Type B pancreatic cell (in vitro differentiated cells): ENCODE measurements at regions not wholly inside any gene's neighbourhood (a gene's known extent, or its start where the extent isn't known, plus 50 kb on each side); places are given as distances from the start of the nearest gene placed in this dataset.

Experiments
- DNase-seq: peaks from one replicate; pipeline ENCODE4 v3.0.0; 2021; ENCODE audit warnings: mixed read lengths; ENCODE audit not compliant: unreplicated experiment; ENCODE audit errors: extremely low spot score
- H3K27ac Mint-ChIP-seq: 2 replicates; pipeline ENCODE4 v1.8.0; 2021; ENCODE audit warnings: mild to moderate bottlenecking, mixed read lengths
- H3K27me3 Mint-ChIP-seq: 2 replicates; pipeline ENCODE4 v1.8.0; 2021; ENCODE audit warnings: mixed read lengths
- H3K36me3 Mint-ChIP-seq: 2 replicates; pipeline ENCODE4 v1.8.0; 2021; ENCODE audit warnings: mixed read lengths
- H3K4me1 Mint-ChIP-seq: one replicate; pipeline ENCODE4 v1.8.0; 2021; ENCODE audit warnings: mixed read lengths; ENCODE audit not compliant: unreplicated experiment
- H3K4me3 Mint-ChIP-seq: 2 replicates; pipeline ENCODE4 v1.8.0; 2021; ENCODE audit warnings: mild to moderate bottlenecking, mixed read lengths
- H3K9me3 Mint-ChIP-seq: 2 replicates; pipeline ENCODE4 v1.8.0; 2021; ENCODE audit warnings: mixed read lengths
- CTCF ChIP-seq: fragments of 200-600 bp; sonication (generic); conservative IDR thresholded peaks from 2 replicates; pipeline ENCODE4 v1.5.0; 2021; ENCODE audit warnings: antibody characterized with exemption, mild to moderate bottlenecking

GRCh38 chr10:105681051-105681450 is 1040.0 kb downstream of the SORCS3 start:
- Mint-ChIP-seq H3K4me1 (no peaks in the 10 kb centered on the region), H3K4me3 (no peak overlapping the region), H3K27ac (no peak overlapping the region), H3K36me3 (no peaks in the 10 kb centered on the region), H3K27me3 (no peaks in the 10 kb centered on the region), H3K9me3 (peaks cover under 1% of the 10 kb centered on the region)
- no peak for DNase-seq
- no peak for TF ChIP-seq CTCF

GRCh38 chr10:105679781-105680180 is 1038.7 kb downstream of the SORCS3 start:
- Mint-ChIP-seq H3K27me3 (no peaks in the 10 kb centered on the region), H3K27ac (no peak overlapping the region), H3K36me3 (no peaks in the 10 kb centered on the region), H3K9me3 (no peaks in the 10 kb centered on the region), H3K4me3 (no peak overlapping the region), H3K4me1 (no peaks in the 10 kb centered on the region)
- peak; percentile 50 for TF ChIP-seq CTCF
- no peak for DNase-seq

- DNase-seq = no peak
- no peaks in the 10 kb centered on the region for H3K27me3 Mint-ChIP-seq
- no peaks in the 10 kb centered on the region for H3K36me3 Mint-ChIP-seq
- no peak overlapping the region for H3K4me3 Mint-ChIP-seq
- no peak overlapping the region for H3K27ac Mint-ChIP-seq
- H3K9me3 Mint-ChIP-seq = peaks cover 4% of the 10 kb centered on the region
- no peak for TF ChIP-seq CTCF
- H3K4me1 Mint-ChIP-seq = no peaks in the 10 kb centered on the region
Measured at GRCh38 chr10:105675333-105675732, 1034.2 kb downstream of the SORCS3 start.

GRCh38 chr10:105674448-105674847 is 1033.4 kb downstream of the SORCS3 start:
- no peak overlapping the region for H3K4me3 Mint-ChIP-seq
- H3K9me3 Mint-ChIP-seq = peaks cover 4% of the 10 kb centered on the region
- no peaks in the 10 kb centered on the region for H3K36me3 Mint-ChIP-seq
- no peak for DNase-seq
- H3K4me1 Mint-ChIP-seq = no peaks in the 10 kb centered on the region
- no peak for TF ChIP-seq CTCF
- no peaks in the 10 kb centered on the region for H3K27me3 Mint-ChIP-seq
- H3K27ac Mint-ChIP-seq = no peak overlapping the region

GRCh38 chr10:105658696-105659095 is 1017.6 kb downstream of the SORCS3 start:
- no peaks in the 10 kb centered on the region for H3K9me3 Mint-ChIP-seq
- H3K4me3 Mint-ChIP-seq = no peak overlapping the region
- peaks cover 4% of the 10 kb centered on the region for H3K4me1 Mint-ChIP-seq
- peaks cover 3% of the 10 kb centered on the region for H3K27me3 Mint-ChIP-seq
- TF ChIP-seq CTCF = no peak
- no peaks in the 10 kb centered on the region for H3K36me3 Mint-ChIP-seq
- DNase-seq = no peak
- H3K27ac Mint-ChIP-seq = no peak overlapping the region

- DNase-seq = no peak
- no peak for TF ChIP-seq CTCF
- H3K9me3 Mint-ChIP-seq = no peaks in the 10 kb centered on the region
- H3K27me3 Mint-ChIP-seq = peaks cover 3% of the 10 kb centered on the region
- H3K36me3 Mint-ChIP-seq = no peaks in the 10 kb centered on the region
- H3K27ac Mint-ChIP-seq = no peak overlapping the region
- H3K4me1 Mint-ChIP-seq = peaks cover 4% of the 10 kb centered on the region
- H3K4me3 Mint-ChIP-seq = no peak overlapping the region
Measured at GRCh38 chr10:105656856-105657255, 1015.8 kb downstream of the SORCS3 start.
